RPMI7951 (cell line): ENCODE measurements at regions not wholly inside any gene's neighbourhood (a gene's known extent, or its start where the extent isn't known, plus 50 kb on each side); places are given as distances from the start of the nearest gene placed in this dataset.

Source experiments
- DNase-seq: peaks from one replicate; pipeline ENCODE4 v3.0.0-alpha.2; 2012; ENCODE audit warnings: low read depth

- peak; percentile 71 for DNase-seq
Measured at GRCh38 chr6:21996425-21997118, 300.3 kb downstream of the PRL start.

- peak; percentile 45 for DNase-seq
Measured at GRCh38 chr6:21997119-21998037, 299.5 kb downstream of the PRL start.

- DNase-seq: no peak
Measured at GRCh38 chr6:21998582-21998981, 298.3 kb downstream of the PRL start.

- peak; percentile 84 for DNase-seq
Measured at GRCh38 chr6:21999012-21999528, 297.8 kb downstream of the PRL start.

- no peak for DNase-seq
Measured at GRCh38 chr6:21999741-22000140, 297.1 kb downstream of the PRL start.

- no peak for DNase-seq
Measured at GRCh38 chr6:22001396-22002027, 295.3 kb downstream of the PRL start.

GRCh38 chr6:22003287-22003686 is 293.5 kb downstream of the PRL start:
- DNase-seq: no peak

GRCh38 chr6:22006795-22007194 is 290.0 kb downstream of the PRL start:
- DNase-seq: no peak

- no peak for DNase-seq
Measured at GRCh38 chr6:22007469-22007868, 289.4 kb downstream of the PRL start.

GRCh38 chr6:22008248-22008836 is 288.5 kb downstream of the PRL start:
- DNase-seq: no peak

- DNase-seq: no peak
Measured at GRCh38 chr6:22010102-22010501, 286.7 kb downstream of the PRL start.

GRCh38 chr6:22015216-22015615 is 281.6 kb downstream of the PRL start:
- DNase-seq: no peak

- no peak for DNase-seq
Measured at GRCh38 chr6:22015944-22016343, 280.9 kb downstream of the PRL start.

- DNase-seq: no peak
Measured at GRCh38 chr6:22017272-22017671, 279.6 kb downstream of the PRL start.

- no peak for DNase-seq
Measured at GRCh38 chr6:22017766-22018165, 279.1 kb downstream of the PRL start.

GRCh38 chr6:22019857-22020256 is 277.0 kb downstream of the PRL start:
- DNase-seq: no peak

- DNase-seq: no peak
Measured at GRCh38 chr6:22020299-22021003, 276.4 kb downstream of the PRL start.

GRCh38 chr6:22021966-22022365 is 274.9 kb downstream of the PRL start:
- peak; percentile 28 for DNase-seq

GRCh38 chr6:22023937-22024336 is 272.9 kb downstream of the PRL start:
- DNase-seq: no peak

- peak; percentile 32 for DNase-seq
Measured at GRCh38 chr6:22024973-22025467, 271.8 kb downstream of the PRL start.
